HepG2 (cell line): ENCODE measurements at regions not wholly inside any gene's neighbourhood (a gene's known extent, or its start where the extent isn't known, plus 50 kb on each side); places are given as distances from the start of the nearest gene placed in this dataset.

ENCODE experiments used
- BATF2 ChIP-seq: sonication (generic); formaldehyde crosslinking; IDR thresholded peaks from 2 replicates; pipeline ENCODE4 v1.8.0; 2022; ENCODE audit warnings: mild to moderate bottlenecking, missing genetic modification reagents, moderate library complexity
- CTCF ChIP-seq: sonication (generic); formaldehyde crosslinking; IDR thresholded peaks from 2 replicates; pipeline ENCODE4 v1.5.0; 2020; ENCODE audit warnings: mild to moderate bottlenecking, missing genetic modification reagents, moderate library complexity
- EZH2 ChIP-seq: conservative IDR thresholded peaks from 2 replicates; pipeline ENCODE4 v1.6.1; 2012; ENCODE audit warnings: mild to moderate bottlenecking, low read depth, low read length, moderate library complexity
- KDM4B ChIP-seq: sonication (generic); formaldehyde crosslinking; IDR thresholded peaks from 2 replicates; pipeline ENCODE4 v1.4.0; 2020; ENCODE audit warnings: missing genetic modification reagents
- MED1 ChIP-seq: sonication (generic); formaldehyde crosslinking; IDR thresholded peaks from 2 replicates; pipeline ENCODE4 v1.4.0; 2020; ENCODE audit warnings: missing genetic modification reagents
- NFRKB ChIP-seq: fragments of 450-650 bp; IDR thresholded peaks from 2 replicates; pipeline ENCODE4 v1.6.1; 2017
- PBX3 ChIP-seq: sonication (generic); formaldehyde crosslinking; IDR thresholded peaks from 2 replicates; pipeline ENCODE4 v1.8.1; 2023; ENCODE audit warnings: missing genetic modification reagents, inconsistent platforms, borderline replicate concordance
- RBAK ChIP-seq: sonication (generic); formaldehyde crosslinking; IDR thresholded peaks from 2 replicates; pipeline ENCODE4 v1.5.1; 2020; ENCODE audit warnings: mild to moderate bottlenecking, missing genetic modification reagents
- TAF1 ChIP-seq: sonication (generic); formaldehyde crosslinking; IDR thresholded peaks from 2 replicates; pipeline ENCODE4 v1.4.0; 2020; ENCODE audit warnings: missing genetic modification reagents
- TCF7 ChIP-seq: sonication (generic); IDR thresholded peaks from 2 replicates; pipeline ENCODE4 v1.6.1; 2016; ENCODE audit warnings: antibody characterized with exemption, low read depth
- TCF7L2 ChIP-seq: IDR thresholded peaks from 2 replicates; pipeline ENCODE4 v1.6.1; 2011; ENCODE audit warnings: mild to moderate bottlenecking, low read depth, low read length, moderate library complexity

- TF ChIP-seq CTCF (CRISPR knock-in tag) (no peak), RBAK (no peak), TAF1 (CRISPR knock-in tag) (no peak), NFRKB (no peak), PBX3 (no peak), TCF7L2 (no peak), BATF2 (no peak), TCF7 (no peak), KDM4B (CRISPR knock-in tag) (no peak), EZH2 (no peak), MED1 (CRISPR knock-in tag) (no peak)
Measured at GRCh38 chr18:46378126-46378863, 274.1 kb downstream of the HAUS1 start.
